GM18502 (cell line): ENCODE measurements at regions not wholly inside any gene's neighbourhood (a gene's known extent, or its start where the extent isn't known, plus 50 kb on each side); places are given as distances from the start of the nearest gene placed in this dataset.
"Not testable (repeated sequence)": the region's sequence is repeated elsewhere in the genome, so short reads cannot be mapped to it uniquely, and the experiment has no call there.

Source experiments
- ATAC-seq: cut with Tn5 transposase; IDR thresholded peaks from one replicate; pipeline ENCODE4 v1.9.1; 2021; ENCODE audit warnings: mild to moderate bottlenecking; ENCODE audit not compliant: unreplicated experiment, poor library complexity

DNA sequence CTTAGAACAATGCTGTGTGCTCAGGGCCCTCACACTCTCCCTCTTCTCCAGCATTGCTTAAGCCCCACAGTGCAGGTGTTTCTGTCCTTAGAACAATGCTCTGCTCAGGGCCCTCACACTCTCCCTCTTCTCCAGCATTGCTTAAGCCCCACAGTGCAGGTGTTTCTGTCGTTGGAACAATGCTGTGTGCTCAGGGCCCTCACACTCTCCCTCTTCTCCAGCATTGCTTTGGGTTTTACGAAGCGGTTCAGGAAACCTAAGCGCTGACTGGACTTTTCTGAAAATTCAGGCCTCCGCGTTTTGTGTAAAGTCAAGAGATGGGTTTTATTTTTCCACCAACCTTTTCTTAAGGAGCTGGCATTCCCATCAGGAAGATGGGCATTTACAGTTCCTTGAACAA lies 838.0 kb downstream of the TRIML1 start:
- not testable (repeated sequence) for ATAC-seq

DNA sequence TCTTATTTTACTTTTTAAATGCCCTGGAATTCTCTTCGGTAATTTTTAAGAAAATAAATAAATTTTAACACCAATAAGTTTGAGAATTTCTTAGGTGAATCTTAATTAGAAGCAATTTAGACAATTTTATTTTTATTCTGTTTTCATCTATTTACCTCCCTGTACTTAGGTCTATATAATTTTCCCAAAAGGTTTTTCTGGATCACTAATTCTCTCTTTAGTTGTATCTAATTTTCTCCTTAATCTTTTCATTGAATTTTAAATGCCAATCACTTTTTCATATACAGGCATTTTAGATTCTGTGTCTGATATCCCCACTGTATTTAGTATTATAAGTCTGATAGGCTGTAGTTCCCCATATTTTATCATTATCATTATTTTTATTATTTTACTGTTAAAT lies 845.3 kb downstream of the TRIML1 start:
- ATAC-seq: no peak

DNA sequence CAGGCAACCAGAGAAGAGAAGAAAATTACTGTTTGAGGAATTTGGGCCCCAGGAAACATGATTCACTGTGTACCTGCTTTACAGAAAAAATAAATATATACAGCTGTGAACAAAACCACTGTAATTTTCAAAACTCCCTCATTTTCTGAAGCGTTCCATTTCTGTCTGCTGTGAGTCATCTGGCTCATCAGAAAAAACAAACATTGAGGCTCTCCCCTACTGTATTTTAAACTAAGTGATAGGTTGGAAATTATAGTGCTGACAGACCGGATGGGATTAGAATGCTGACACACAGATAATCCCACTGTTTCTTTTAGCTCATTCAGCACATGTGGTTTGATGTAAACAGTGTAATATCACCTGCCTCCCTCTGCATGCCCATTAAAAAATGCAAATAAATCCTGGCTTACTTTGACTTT lies 847.0 kb downstream of the TRIML1 start:
- ATAC-seq: no peak

DNA sequence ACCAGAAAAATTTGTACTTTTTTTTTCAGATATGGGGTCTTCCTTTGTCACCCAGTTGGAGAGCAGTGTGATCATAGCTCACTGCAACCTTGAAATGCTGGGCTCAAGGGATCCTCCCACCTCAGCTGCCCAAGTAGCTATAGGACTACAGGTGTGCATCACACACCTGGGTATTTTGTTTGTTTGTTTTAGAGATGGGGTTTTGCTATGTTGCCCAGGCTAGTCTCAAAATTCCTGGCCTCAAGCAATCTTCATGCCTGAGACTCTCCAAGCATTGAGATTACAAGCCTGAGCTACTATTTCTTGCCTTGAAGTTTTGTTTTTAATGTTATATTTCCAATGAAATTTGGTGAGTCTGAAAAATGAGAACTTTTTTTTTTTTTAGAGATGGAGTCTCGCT lies 847.8 kb downstream of the TRIML1 start:
- ATAC-seq: no peak

DNA sequence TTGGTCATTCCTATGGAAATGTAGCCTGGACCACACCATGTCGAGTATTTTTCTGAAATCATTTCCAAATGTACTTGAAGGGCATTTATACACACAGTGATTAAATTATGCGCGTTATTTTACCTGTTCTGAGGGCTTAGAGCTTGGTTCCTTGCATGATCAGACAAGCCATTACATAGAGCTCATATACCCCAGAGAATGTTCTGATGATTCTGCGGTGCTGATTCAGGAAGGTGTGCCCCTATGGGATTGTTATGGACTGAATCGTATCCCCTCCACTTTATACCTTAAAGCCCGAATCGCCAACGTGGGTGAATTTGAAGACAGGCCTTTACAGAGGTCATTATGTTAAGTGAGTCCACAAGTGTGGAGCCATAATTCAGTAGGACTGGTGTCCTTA lies 848.9 kb downstream of the TRIML1 start:
- ATAC-seq: no peak

DNA sequence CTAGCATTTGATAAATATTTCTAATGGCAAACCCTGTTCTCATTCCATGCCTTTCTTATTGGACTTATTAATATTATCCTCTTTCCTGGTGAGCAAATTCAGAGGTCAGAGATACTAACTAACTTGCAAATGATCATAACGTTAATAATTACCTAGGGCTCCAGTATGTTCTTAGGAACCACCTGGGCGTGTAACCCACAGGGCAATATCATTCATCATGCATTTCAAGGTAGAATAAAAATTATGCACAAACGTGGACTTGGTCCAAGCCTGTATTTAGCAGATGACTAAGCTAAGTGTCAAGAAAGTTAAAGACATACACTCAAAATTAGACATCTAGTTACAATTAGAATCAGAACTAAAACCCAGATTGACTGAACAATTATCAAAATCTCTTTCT lies 850.1 kb downstream of the TRIML1 start:
- no peak for ATAC-seq

DNA sequence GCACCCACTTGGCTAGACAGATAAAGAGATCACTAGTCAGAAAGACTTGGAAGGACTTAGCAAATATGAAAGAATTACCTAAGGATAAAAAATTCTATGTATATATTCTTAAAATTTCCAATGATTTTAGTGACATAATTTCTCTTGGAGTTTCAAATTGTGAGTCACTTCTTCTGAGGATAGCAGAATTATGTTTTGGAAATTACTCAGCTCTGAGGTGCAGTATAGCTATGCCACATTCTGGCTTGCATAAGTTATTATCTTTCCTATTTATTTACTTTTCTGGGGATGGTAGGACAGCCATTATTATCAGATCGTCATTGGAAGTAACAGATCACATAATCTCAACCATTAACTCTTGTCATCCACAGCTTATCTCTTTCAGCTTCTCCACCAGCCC lies 853.5 kb downstream of the TRIML1 start:
- no peak for ATAC-seq

DNA sequence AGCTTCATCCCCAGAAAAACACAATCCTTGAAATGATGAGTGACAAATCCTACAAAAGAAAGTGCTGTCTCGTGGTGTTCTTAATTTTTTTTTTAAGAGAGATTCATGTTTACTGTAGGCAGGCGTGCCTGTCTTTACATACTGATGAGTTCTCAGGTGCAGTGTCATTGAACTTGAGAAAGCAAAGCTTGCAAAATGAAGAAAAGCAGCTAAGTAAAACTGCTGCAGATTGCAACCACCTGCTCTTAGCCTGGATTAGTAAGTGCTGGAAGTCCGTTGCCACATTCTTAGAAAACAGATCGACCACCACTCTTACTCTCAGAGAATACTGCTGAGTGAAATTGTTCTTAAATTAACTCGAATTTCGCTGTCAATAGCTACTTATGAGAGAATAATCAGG lies 854.6 kb downstream of the TRIML1 start:
- ATAC-seq: no peak

DNA sequence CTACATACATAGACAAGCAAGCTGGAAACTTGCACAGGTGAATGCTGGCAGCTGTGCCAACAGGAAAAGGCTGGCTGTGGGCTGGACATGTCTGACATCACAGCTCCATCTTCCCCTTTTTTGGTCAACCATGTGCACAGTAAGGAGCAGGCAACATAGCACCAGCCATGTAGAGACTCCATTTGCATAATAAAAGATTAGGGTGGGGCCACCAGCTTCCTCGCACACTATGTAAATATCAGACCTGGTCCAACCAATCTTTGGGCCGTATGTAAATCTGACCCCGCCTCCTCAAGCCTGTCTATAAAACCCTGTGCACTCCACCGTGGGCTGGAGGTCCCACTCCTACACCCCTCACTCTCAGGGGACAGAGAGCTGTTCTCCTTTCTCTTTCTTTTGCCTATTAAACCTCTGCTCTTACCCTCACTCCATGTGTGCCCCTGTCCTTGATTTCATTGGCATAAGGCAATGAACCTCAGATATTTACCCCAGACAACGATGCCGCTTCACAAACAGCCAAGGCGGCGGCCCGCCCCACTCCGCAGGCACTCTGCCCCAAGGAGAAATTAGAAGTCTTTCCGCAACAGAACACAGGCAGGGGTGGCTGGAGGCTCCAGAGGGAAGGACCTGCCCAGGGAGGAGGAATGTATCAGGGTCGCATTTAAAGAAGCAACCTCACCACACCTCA lies 862.2 kb downstream of the TRIML1 start:
- no peak for ATAC-seq

DNA sequence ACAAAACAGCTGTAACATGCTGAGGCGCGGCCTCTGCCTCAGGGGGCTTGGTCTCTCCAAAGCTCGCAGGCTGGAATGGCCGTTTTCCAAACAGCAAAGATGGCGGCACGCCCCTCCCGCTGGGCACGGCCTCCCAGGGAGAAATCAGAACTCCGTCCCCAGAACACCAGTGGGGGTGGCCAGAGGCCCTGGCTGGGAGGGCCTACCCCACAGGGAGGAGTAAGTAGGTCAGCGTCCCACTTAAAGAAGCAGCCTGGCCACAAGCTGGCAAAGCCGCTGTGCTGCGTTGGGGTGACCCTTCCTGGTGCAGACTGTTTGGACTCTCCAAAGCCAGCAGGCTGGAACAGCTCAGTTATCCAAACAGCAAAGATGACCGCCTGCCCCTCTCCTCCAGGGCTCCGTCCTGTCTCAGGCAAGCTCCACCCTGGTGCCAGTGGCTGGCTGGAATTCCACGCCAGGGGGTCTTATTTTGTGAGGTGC lies 862.8 kb downstream of the TRIML1 start:
- no peak for ATAC-seq

DNA sequence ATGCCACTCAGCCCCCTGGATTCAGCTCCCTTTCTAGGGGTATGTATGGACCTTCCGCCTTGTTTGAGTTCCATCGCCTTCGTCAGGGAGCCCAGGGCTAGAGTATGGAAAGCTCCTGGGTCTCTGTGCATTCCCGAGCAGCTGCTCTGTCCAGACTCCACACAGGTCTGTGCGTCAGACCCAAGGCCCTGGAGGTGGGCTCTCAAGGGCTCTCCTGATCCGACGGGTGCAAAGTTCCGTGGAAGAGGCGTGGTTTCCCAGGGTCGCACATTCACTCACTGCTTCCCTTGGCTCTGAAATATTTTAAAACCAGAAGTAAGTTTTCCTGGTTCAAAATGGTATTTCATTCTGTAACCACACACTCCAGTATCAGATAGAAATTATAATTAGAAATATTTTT lies 863.2 kb downstream of the TRIML1 start:
- ATAC-seq: no peak

DNA sequence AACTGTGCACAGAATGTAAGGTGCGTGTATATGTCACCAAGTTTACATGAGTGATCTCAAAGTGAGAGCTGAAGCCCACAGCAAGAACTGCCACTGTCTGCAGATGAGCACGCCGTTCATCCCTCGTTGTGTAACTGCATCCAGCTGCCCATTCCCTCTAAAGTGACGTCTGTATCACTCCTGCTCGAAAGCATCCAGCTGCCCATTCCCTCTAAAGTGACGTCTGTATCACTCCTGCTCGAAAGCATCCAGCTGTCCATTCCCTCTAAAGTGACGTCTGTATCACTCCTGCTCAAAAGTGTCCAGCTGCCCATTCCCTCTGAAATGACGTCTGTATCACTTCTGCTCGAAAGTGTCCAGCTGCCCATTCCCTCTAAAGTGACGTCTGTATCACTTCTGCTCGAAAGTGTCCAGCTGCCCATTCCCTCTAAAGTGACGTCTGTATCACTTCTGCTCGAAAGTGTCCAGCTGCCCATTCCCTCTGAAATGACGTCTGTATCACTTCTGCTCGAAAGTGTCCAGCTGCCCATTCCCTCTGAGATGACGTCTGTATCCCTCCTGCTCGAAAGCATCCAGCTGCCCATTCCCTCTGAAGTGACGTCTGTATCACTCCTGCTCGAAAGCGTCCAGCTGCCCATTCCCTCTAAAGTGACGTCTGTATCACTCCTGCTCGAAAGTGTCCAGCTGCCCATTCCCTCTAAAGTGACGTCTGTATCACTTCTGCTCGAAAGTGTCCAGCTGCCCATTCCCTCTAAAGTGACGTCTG lies 871.4 kb downstream of the TRIML1 start:
- ATAC-seq: not testable (repeated sequence)

DNA sequence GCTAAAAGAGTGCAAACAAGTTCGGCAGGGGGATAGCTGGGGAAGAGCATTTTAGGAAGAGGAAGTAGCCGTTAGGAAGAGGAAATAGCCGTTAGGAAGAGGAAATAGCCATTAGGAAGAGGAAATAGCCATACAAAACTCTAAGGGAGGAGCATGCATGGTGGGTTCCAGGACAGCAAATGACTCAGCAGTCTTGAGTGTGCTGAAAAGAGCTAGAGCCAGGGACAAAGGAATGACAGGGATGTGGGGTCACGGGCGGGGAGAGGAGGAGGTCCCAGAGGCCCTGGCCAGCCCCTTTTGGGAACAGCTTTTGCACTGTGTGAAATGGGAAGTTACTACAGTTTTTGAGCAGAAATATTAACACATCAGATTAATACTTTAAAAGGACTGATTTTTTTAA lies 882.6 kb downstream of the TRIML1 start:
- no peak for ATAC-seq

DNA sequence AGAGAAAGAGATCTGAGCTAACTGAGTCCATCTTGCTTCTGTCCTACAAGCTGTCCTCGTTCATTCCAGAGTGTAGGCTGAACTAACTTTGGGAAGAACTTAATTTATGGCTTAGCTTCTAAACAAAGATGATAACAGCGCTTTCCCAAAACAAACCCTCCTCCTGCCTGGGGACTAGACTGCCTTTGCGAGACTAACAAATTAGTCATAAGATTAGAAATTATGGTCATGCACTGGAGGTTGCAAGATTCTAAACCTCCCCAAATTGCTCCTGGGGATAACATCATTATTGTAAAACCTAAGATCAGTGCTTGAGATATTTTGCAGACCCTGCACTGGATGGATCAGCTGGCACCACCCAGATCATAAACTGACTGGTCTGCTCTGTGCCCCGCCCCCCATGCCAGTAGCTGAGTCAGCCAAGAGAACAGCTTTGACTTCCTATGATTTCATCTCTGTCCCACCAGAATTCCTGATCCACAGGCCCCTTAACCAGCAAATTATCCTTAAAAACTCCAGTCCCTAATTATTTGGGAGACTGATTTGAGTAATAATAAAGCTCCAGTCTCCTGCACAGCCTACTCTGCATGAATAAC lies 883.3 kb downstream of the TRIML1 start:
- ATAC-seq: no peak

DNA sequence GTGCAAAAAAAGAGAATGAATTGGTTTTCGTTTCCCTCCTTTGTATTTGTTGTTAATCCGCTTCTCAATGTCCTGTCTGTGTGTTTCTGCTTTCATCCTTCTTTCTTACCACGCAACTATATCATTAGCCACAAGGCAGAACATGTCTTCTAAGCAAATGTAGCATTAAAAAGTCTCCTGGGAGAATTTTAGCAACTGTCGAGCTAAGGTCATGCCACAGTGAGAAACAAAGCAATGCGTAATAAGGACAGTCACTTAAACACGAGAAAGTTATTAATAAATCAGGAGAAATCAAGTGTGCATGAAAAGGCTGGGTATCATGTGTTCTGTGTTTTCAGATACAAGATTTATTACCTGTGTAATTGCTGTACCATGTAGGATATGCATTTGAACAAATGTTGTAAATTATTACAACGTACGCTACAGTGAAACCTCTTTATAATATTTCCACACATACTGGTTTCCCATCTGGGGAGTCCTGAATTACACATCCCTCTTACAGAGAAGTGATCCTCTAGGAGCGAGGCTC lies 890.8 kb downstream of the TRIML1 start:
- ATAC-seq: no peak

DNA sequence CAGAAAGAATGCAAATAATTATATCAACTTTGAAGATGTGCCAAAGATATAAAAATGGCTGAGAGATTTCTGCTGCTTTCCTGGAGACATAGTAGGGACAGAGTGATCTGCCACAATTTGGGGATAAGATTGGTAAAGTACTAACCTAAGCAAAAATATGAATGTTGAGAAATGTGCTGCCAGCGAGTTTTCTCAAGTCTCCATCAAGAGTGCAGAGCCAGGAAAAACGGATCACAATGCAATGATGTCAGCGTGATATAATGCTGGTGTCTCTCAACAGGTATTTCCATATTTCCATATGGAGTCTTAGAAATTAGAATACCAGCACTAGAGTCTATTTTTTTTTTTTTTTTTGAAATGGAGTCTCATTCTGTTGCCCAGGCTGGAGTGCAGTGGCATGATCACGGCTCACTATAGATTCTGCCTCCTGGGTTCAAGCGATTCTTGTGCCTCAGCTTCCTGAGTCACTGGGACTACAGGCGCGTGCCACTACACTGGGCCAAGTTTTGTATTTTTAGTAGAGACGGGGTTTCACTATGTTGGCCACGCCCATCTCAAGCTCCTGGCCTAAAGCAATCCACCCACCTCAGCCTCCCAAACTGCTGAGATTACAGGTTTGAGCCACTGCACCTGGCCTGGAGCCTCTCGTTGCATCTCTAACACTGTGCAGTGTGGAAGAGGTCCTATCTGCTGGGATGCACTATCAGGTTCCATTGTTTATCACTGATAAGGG lies 893.5 kb downstream of the TRIML1 start:
- ATAC-seq: no peak

DNA sequence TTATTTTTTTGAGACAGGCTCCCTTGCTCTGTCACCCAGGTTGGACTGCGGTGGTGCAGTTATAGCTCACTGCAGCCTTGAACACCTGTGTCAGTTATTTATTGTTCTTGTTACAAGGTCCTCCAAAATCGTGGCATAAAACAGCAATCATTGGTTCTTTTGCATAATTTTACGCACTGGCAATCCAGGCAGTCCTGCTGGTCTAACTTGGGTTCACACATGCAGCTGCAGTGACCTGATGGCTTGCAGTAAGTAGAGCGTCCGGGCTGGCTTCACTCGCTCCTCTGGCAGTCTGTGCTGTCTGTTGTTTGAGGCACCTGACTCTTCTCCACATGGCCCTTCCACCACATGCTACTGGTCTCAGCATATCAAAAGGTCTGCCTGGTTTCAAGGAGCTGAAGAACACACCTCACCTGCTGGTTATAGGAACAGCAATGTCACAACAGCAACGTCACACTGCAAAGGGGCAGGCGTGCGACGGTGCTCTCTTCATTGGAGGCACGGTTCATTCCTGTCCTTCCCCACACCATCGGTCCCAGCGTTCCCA lies 894.6 kb downstream of the TRIML1 start:
- no peak for ATAC-seq

DNA sequence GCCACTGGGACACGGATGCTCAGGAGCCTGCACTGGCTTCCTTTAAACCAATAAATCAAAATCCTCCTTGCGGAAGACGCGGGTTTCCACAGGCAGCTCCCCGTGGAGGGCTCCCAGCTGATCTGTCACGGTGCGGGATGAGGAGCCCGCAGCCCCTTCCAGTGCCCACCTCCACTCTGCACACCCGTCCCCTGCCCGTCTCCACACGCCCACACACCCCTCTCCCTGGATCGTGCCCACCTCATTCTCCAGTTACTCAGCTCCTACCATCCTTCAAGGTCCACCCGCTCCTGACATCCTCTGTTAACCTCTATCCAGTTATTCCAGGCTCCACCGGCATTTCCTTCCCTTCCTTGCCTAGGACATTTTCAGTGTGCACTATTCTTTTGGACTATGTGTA lies 895.9 kb downstream of the TRIML1 start:
- ATAC-seq: no peak

DNA sequence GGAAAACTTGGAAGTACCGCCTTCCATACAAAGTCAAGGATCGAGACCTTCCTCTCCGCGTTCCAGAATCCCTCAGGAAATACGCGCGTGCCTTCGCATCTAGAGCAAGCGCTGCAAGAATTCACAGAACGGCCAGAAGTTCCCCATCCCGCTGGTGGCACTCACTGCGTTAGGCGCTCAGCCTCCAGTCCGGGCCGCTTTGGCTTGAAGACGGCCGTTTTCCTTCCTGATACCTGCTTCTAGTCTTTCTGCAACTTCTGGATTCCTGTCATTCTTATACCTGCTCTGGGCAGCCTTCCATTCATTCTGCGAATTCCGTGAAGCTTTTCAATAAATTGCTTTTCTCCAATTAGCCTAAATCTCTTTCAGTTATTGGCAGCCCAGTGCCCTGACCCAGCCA lies 896.4 kb downstream of the TRIML1 start:
- no peak for ATAC-seq

DNA sequence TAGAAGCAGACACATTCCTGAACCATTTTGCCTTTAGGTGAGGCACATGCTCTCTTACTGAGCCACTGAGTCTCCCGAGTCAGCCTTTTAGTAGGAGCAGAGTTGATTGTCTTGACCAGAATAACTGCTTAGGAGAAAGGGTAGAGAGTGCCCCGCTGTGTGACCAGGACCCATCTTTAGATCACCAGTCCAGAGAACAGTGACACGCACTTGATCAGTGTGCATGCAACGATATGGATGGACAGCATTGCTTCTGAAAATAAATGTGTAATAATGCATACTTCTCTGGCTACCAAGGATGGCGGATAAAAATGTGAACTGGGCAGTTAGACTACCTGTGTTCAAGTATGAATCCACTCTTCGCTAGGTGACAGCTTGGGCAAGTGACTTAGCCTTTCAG lies 897.7 kb downstream of the TRIML1 start:
- no peak for ATAC-seq
